GM18520 (cell line): ENCODE measurements at regions not wholly inside any gene's neighbourhood (a gene's known extent, or its start where the extent isn't known, plus 50 kb on each side); places are given as distances from the start of the nearest gene placed in this dataset.

ENCODE experiments used
- ATAC-seq: cut with Tn5 transposase; IDR thresholded peaks from one replicate; pipeline ENCODE4 v1.9.1; 2021; ENCODE audit not compliant: unreplicated experiment

DNA sequence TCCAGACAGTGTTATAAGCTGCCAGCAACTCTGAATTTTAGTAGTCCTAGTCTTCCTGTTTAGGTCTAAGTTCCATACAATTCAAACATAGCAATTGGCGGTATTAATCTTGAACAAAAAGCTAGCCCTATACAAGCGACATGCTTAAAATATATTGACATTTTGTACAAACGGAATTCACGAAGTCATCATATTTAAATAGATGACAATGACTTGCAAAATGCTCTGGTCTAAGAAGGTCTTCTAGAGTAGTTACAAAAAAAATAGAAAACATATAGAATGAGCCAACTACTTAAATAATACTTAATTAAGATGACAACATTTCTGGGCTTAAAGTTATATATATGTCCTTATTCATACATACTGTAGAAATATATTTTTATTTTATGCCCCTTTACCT is 446.6 kb downstream of the ANKRD7 start:
- ATAC-seq, result no peak

GRCh38 chr7:118684796-118685195 is 460.3 kb downstream of the ANKRD7 start:
- no peak for ATAC-seq

DNA sequence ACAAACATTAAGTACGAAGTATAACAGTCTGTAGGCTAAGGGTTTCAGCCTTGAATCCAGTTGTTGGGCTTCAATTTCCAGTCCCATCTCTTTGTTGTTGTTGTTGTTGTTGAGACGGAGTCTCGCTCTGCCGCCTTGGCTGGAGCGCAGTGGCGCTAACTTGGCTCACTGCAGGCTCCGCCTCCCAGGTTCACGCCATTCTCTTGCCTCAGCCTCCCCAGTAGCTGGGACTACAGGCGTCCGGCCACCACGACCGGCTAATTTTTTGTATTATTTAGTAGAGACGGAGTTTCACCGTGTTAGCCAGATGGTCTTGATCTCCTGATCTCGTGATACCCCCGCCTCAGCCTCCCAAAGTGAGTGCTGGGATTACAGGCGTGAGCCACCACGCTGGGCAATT is 464.9 kb downstream of the ANKRD7 start:
- ATAC-seq, result no peak

DNA sequence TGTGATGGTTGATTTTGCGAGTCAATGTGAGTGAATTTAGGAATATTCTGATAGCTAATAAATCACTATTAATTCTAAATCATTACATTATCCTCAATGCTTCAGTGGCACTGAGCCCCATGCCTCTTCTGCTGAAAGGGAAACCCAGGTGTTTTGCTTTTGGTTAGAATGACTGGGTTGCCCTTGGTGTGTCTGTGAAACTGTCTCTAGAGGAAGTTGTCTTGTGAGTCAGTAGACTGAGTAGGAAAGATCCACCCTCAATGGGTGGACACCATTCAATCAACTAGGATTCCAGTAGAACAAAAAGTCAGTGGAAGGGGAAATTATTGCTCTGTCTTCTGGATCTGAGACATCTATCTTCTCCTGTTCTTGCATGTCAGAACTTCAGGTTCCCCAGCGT is 472.4 kb downstream of the ANKRD7 start:
- ATAC-seq, result no peak

- ATAC-seq, result no peak
Observed at GRCh38 chr7:118699222-118699621, 474.7 kb downstream of the ANKRD7 start.

- no peak for ATAC-seq
Observed at GRCh38 chr7:118708741-118709140, 484.2 kb downstream of the ANKRD7 start.

- no peak for ATAC-seq
Observed at GRCh38 chr7:118711688-118712087, 487.2 kb downstream of the ANKRD7 start.

DNA sequence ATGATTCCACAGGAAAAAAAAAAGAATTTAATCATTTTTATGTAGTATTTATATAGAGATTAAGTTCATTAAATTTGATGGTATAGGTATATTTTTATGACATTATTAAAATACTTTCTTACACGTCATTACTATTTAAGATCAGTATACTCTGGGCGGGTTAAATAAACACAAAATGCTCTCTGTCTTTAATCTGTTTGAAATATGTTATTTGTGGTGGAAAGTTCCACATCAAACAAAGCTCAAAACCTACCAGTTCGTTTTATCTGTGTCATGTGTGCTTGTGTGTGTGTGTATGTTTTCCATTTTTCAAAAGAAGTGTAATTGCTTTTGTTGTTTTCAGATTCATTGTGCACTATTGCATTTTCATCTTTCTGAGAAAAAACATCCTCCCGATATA is 488.5 kb downstream of the ANKRD7 start:
- ATAC-seq, result no peak

DNA sequence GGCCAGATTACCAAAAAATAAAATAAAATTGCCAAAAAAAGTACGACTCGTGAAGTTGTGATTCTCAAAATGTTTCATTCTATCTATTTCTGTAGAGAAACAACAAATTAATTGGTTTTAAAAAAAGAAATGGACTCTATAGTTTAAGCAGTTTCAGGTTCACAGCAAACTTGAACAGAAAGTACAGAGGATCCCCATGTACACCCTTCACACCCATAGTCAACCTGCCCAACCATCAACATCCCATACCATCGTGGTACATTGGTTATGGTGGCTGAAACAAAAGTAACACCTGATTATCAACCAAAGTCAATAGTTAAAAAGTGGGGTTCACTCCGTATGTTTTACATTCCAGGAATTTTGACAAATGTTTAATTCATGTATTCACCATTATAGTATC is 496.1 kb downstream of the ANKRD7 start:
- no peak for ATAC-seq

GRCh38 chr7:118731854-118732253 is 507.4 kb downstream of the ANKRD7 start:
- no peak for ATAC-seq

- no peak for ATAC-seq
Observed at GRCh38 chr7:118734541-118734940, 510.0 kb downstream of the ANKRD7 start.

- no peak for ATAC-seq
Observed at GRCh38 chr7:118735441-118735840, 510.9 kb downstream of the ANKRD7 start.

GRCh38 chr7:118737935-118738334 is 513.4 kb downstream of the ANKRD7 start:
- ATAC-seq, result no peak

- ATAC-seq, result no peak
Observed at GRCh38 chr7:118745927-118746326, 521.4 kb downstream of the ANKRD7 start.

DNA sequence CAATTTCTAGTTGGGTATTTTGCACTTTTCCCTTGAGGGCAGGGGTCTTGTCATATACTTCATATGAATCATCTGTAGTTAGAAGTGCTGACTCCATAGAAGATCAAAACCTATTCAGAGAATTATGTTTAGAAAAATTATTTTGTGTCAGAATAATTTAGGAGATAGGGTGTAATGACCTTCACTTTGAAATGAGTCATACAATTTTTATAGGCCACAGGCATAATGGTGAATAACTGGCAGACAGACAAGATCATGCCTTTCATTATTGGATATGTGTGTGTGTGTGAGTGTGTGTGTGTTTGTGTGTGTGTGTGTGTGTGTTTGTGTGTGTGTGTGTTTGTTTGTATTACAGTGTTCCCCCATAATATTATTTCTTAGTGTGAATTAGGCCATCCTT is 523.0 kb downstream of the ANKRD7 start:
- ATAC-seq, result no peak

- no peak for ATAC-seq
Observed at GRCh38 chr7:118753479-118753878, 529.0 kb downstream of the ANKRD7 start.

GRCh38 chr7:118754608-118755007 is 530.1 kb downstream of the ANKRD7 start:
- ATAC-seq, result no peak

- ATAC-seq, result no peak
Observed at GRCh38 chr7:118755067-118755625, 530.6 kb downstream of the ANKRD7 start.

DNA sequence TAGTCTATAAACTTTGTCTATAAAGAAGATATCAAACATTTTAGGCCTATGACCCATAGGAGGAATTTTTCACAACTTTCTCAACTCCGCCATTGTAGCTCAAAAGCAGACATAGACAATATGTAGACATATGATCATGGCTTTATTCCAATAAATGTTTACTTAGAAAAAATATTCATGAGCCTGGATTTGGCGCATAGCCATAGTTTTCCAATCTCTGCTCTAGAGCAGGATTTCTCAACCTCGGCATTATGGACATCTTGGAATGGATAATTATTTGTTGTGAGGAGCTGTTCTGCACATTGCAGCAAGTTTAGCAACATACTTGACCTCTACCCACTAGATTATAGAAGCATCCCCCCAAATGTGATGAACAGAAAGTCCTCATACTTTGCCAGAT is 532.6 kb downstream of the ANKRD7 start:
- ATAC-seq, result no peak

- ATAC-seq, result no peak
Observed at GRCh38 chr7:118758582-118758981, 534.1 kb downstream of the ANKRD7 start.

DNA sequence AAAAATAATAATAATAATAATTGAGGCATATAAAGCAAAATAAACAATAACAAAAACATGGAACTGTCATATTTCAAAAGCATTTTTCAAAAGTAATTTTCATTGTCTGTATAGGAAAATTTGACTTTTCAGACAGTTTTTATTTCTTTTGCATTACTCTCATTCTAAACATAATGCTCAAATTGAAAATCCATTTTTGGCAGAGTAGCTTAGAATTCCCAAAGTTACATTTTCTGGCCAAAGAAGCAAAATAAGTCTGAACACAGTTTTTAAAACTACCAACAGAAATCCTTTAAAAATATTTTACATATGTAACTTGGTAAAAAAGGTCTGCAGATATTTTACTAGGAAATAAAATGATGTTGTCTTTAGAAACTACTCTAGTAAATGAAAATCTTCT is 535.4 kb downstream of the ANKRD7 start:
- no peak for ATAC-seq

GRCh38 chr7:118762451-118762850 is 537.9 kb downstream of the ANKRD7 start:
- ATAC-seq, result no peak

GRCh38 chr7:118764221-118764620 is 539.7 kb downstream of the ANKRD7 start:
- no peak for ATAC-seq

DNA sequence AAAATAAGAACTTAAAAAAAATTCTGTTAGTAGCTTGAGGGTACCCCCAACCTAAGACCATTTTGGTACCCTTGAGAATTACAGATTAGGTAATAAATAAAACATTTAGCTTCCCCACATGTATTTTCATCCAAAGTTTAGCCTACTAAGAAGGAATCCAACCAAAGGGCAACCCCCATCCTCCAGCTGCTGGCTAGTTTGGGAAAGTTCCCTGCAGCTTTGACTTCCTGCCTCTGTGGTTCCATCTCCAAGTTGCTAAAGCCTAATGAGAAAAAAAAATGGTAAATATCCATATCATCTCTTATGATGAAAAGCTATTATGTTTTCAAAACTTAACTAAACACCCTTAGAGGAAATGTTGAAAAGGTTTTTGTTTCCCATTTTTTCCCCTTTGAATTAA is 547.2 kb downstream of the ANKRD7 start:
- ATAC-seq, result no peak
